Skeletal muscle tissue (tissue), 3 donors: ENCODE measurements at regions not wholly inside any gene's neighbourhood (a gene's known extent, or its start where the extent isn't known, plus 50 kb on each side); places are given as distances from the start of the nearest gene placed in this dataset.
"Not testable (repeated sequence)": the region's sequence is repeated elsewhere in the genome, so short reads cannot be mapped to it uniquely, and the experiment has no call there.

Source experiments
- H3K27ac ChIP-seq: one replicate; pipeline ENCODE4 v1.7.0; 2013; ENCODE audit warnings: mild to moderate bottlenecking, low read depth, low read length, inconsistent platforms
- H3K27me3 ChIP-seq, 3 donors: one replicate each; pipeline ENCODE4 v1.7.0; 2013; ENCODE audit warnings: low read length in 3 of 3; ENCODE audit not compliant: control insufficient read depth in 3 of 3, insufficient read depth in 3 of 3
- H3K36me3 ChIP-seq, 3 donors: one replicate each; pipeline ENCODE4 v1.7.0; 2013; ENCODE audit warnings: low read length in 3 of 3; ENCODE audit not compliant: control insufficient read depth in 3 of 3, insufficient read depth in 3 of 3
- H3K4me1 ChIP-seq, 3 donors: one replicate each; pipeline ENCODE4 v1.7.0; 2013; ENCODE audit warnings: low read length in 3 of 3, mild to moderate bottlenecking in 3 of 3; ENCODE audit not compliant: control insufficient read depth in 3 of 3, insufficient read depth in 3 of 3
- H3K4me3 ChIP-seq, 3 donors: one replicate each; pipeline ENCODE4 v1.7.0; 2013; ENCODE audit warnings: low read length in 3 of 3
- H3K9ac ChIP-seq, 3 donors: one replicate each; pipeline ENCODE4 v1.7.0; 2013; ENCODE audit warnings: low read length in 3 of 3, mild to moderate bottlenecking in 3 of 3, moderate library complexity in 2 of 3, low read depth in 1 of 3
- H3K9me3 ChIP-seq, 3 donors: one replicate each; pipeline ENCODE4 v1.7.0; 2013; ENCODE audit warnings: low read length in 3 of 3; ENCODE audit not compliant: control insufficient read depth in 3 of 3
- donor health status: Osteomylitis.

- Histone ChIP-seq H3K4me1 (peaks cover 13 to 17% (median 16%) of the 10 kb centered on the region in 3 donors), H3K4me3 (peak overlapping the region in 2 of 3 donors; percentile 30 to 44), H3K9ac (peak overlapping the region in 2 of 3 donors; percentile 10 to 27), H3K27me3 (no peaks in the 10 kb centered on the region), H3K36me3 (no peaks in the 10 kb centered on the region), H3K27ac (peak overlapping the region; percentile 42), H3K9me3 (peaks cover 2 to 3% (median 2%) of the 10 kb centered on the region in 3 donors)
Observed at GRCh38 chr5:111635151-111635902, 121.7 kb downstream of the NREP start.

GRCh38 chr5:111631328-111631727 lies 119.0 kb upstream of the STARD4 start:
- H3K27me3 ChIP-seq: no peaks in the 10 kb centered on the region
- peaks cover 13 to 17% (median 16%) of the 10 kb centered on the region in 3 donors for H3K4me1 ChIP-seq
- H3K9me3 ChIP-seq: no peaks in the 10 kb centered on the region
- H3K36me3 ChIP-seq: no peaks in the 10 kb centered on the region
- H3K4me3 ChIP-seq: no peak overlapping the region
- no peak overlapping the region for H3K9ac ChIP-seq
- H3K27ac ChIP-seq: no peak overlapping the region

GRCh38 chr5:111628901-111629300 lies 116.6 kb upstream of the STARD4 start:
- no peaks in the 10 kb centered on the region for H3K36me3 ChIP-seq
- H3K9ac ChIP-seq: no peak overlapping the region
- no peaks in the 10 kb centered on the region for H3K9me3 ChIP-seq
- H3K27me3 ChIP-seq: no peaks in the 10 kb centered on the region
- H3K27ac ChIP-seq: no peak overlapping the region
- no peak overlapping the region for H3K4me3 ChIP-seq
- no peaks in the 10 kb centered on the region for H3K4me1 ChIP-seq

GRCh38 chr5:111627862-111628261 lies 115.5 kb upstream of the STARD4 start:
- no peaks in the 10 kb centered on the region for H3K9me3 ChIP-seq
- H3K27me3 ChIP-seq: no peaks in the 10 kb centered on the region
- H3K9ac ChIP-seq: no peak overlapping the region
- H3K4me1 ChIP-seq: no peaks in the 10 kb centered on the region
- no peak overlapping the region for H3K27ac ChIP-seq
- H3K36me3 ChIP-seq: no peaks in the 10 kb centered on the region
- H3K4me3 ChIP-seq: no peak overlapping the region

GRCh38 chr5:111626473-111627148 lies 114.3 kb upstream of the STARD4 start:
- no peak overlapping the region for H3K4me3 ChIP-seq
- H3K4me1 ChIP-seq: no peaks in the 10 kb centered on the region
- H3K9ac ChIP-seq: no peak overlapping the region
- H3K36me3 ChIP-seq: no peaks in the 10 kb centered on the region
- no peaks in the 10 kb centered on the region for H3K27me3 ChIP-seq
- no peak overlapping the region for H3K27ac ChIP-seq
- H3K9me3 ChIP-seq: no peaks in the 10 kb centered on the region

GRCh38 chr5:111618623-111619271 lies 106.4 kb upstream of the STARD4 start:
- Histone ChIP-seq H3K36me3 (no peaks in the 10 kb centered on the region), H3K27me3 (no peaks in the 10 kb centered on the region), H3K4me3 (no peak overlapping the region), H3K27ac (no peak overlapping the region), H3K9ac (no peak overlapping the region), H3K9me3 (no peaks in the 10 kb centered on the region), H3K4me1 (no peaks in the 10 kb centered on the region)

- H3K4me3 ChIP-seq: no peak overlapping the region
- H3K4me1 ChIP-seq: no peaks in the 10 kb centered on the region
- no peak overlapping the region for H3K9ac ChIP-seq
- H3K9me3 ChIP-seq: no peaks in the 10 kb centered on the region
- H3K27ac ChIP-seq: no peak overlapping the region
- H3K27me3 ChIP-seq: no peaks in the 10 kb centered on the region
- H3K36me3 ChIP-seq: no peaks in the 10 kb centered on the region
Observed at GRCh38 chr5:111615054-111615453, 102.7 kb upstream of the STARD4 start.

GRCh38 chr5:111612013-111612630 lies 99.8 kb upstream of the STARD4 start:
- not testable (repeated sequence) for H3K27ac ChIP-seq, H3K36me3 ChIP-seq, H3K27me3 ChIP-seq, H3K4me3 ChIP-seq, H3K4me1 ChIP-seq, H3K9me3 ChIP-seq, H3K9ac ChIP-seq

- Histone ChIP-seq H3K9me3 (no peaks in the 10 kb centered on the region), H3K27me3 (no peaks in the 10 kb centered on the region), H3K4me3 (no peak overlapping the region), H3K27ac (no peak overlapping the region), H3K36me3 (no peaks in the 10 kb centered on the region), H3K9ac (no peak overlapping the region), H3K4me1 (no peaks in the 10 kb centered on the region)
Observed at GRCh38 chr5:111606194-111606593, 93.9 kb upstream of the STARD4 start.

- H3K36me3 ChIP-seq: no peaks in the 10 kb centered on the region
- H3K4me1 ChIP-seq: no peaks in the 10 kb centered on the region
- H3K9ac ChIP-seq: no peak overlapping the region
- H3K4me3 ChIP-seq: no peak overlapping the region
- H3K27me3 ChIP-seq: no peaks in the 10 kb centered on the region
- H3K27ac ChIP-seq: no peak overlapping the region
- H3K9me3 ChIP-seq: no peaks in the 10 kb centered on the region
Observed at GRCh38 chr5:111603446-111603827, 91.1 kb upstream of the STARD4 start.
